Activated naive CD8-positive, alpha-beta T cell treated with anti-CD3 and anti-CD28 coated beads, Interleukin-2, amount 50 U/mL, for 24 hours (primary cell): ENCODE measurements at regions not wholly inside any gene's neighbourhood (a gene's known extent, or its start where the extent isn't known, plus 50 kb on each side); places are given as distances from the start of the nearest gene placed in this dataset.
"Not testable (repeated sequence)": the region's sequence is repeated elsewhere in the genome, so short reads cannot be mapped to it uniquely, and the experiment has no call there.

Experiments
- ATAC-seq: fragments of 150-1000 bp; cut with Tn5 transposase; one replicate; pipeline ENCODE4 v1.10.0; 2021
- DNase-seq: peaks from one replicate; pipeline ENCODE4 v3.0.0; 2021
- H3K27ac Mint-ChIP-seq: one replicate; pipeline ENCODE4 v1.8.0; 2021; ENCODE audit warnings: mild to moderate bottlenecking, mixed read lengths
- H3K27me3 Mint-ChIP-seq: one replicate; pipeline ENCODE4 v1.8.0; 2021; ENCODE audit warnings: mixed read lengths
- H3K36me3 Mint-ChIP-seq: one replicate; pipeline ENCODE4 v1.8.0; 2021; ENCODE audit warnings: low read depth, mixed read lengths
- H3K4me1 Mint-ChIP-seq: one replicate; pipeline ENCODE4 v1.8.0; 2021; ENCODE audit warnings: mixed read lengths
- H3K4me3 Mint-ChIP-seq: one replicate; pipeline ENCODE4 v1.8.0; 2021; ENCODE audit warnings: mild to moderate bottlenecking, moderate library complexity, mixed read lengths
- H3K9me3 Mint-ChIP-seq: one replicate; pipeline ENCODE4 v1.8.0; 2021; ENCODE audit warnings: mixed read lengths

DNA sequence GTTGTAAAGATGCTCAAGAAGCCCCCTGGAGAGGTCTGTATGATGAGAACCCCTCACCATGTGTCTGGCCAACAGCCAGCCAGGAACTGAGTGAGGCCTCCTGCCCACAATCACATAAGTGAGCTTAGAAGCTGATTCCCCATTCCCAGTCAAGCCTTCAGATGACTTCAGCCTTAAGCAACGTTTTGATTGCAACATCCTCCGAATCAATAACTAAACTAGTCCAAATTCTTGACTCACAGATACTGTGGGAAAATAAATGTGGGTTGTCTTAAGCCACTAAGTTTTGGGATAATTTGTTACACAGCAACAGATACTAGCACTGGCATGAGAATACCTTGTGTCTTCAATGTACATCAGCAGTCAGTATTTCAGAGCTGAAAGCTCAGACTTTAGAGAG is 54.5 kb upstream of the HS3ST4 start:
- H3K36me3 Mint-ChIP-seq, result no peaks in the 10 kb centered on the region
- H3K27ac Mint-ChIP-seq, result no peak overlapping the region
- DNase-seq (no peak), ATAC-seq (no peak)
- peaks cover 6% of the 10 kb centered on the region for H3K27me3 Mint-ChIP-seq
- H3K4me3 Mint-ChIP-seq, result no peak overlapping the region
- H3K4me1 Mint-ChIP-seq, result no peaks in the 10 kb centered on the region
- H3K9me3 Mint-ChIP-seq, result peaks cover 8% of the 10 kb centered on the region

- peaks cover 6% of the 10 kb centered on the region for H3K27me3 Mint-ChIP-seq
- H3K4me1 Mint-ChIP-seq, result no peaks in the 10 kb centered on the region
These were observed 55.1 kb upstream of the HS3ST4 start for GRCh38 chr16:25636662-25637061.

DNA sequence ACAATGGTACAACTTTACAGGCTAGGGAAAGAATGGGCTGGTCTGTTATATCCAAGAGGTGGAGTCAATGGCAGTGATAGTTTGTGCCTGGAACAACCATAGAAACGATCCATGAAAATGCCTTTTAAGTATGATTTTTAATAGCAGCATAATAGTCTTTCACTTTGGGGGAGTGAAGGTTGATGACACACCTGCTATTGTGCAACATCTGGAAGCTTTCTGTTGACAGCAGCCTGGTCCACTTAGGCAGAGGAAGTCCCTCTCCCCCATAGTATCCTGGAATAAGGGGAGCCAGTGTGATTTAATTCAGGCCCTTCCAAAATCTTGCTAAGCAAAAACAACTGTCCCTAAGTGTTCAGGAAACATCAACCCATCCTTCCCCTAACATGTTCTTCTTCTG is 56.3 kb upstream of the HS3ST4 start:
- Mint-ChIP-seq H3K9me3 (peaks cover 8% of the 10 kb centered on the region), H3K27me3 (peaks cover 6% of the 10 kb centered on the region), H3K36me3 (no peaks in the 10 kb centered on the region), H3K4me1 (no peaks in the 10 kb centered on the region), H3K27ac (no peak overlapping the region), H3K4me3 (no peak overlapping the region)
- DNase-seq (no peak), ATAC-seq (no peak)

More at GRCh38 chr16:25636662-25637061, 55.1 kb upstream of the HS3ST4 start:
- no peak overlapping the region for H3K4me3 Mint-ChIP-seq
- H3K36me3 Mint-ChIP-seq, result no peaks in the 10 kb centered on the region
- H3K27ac Mint-ChIP-seq, result no peak overlapping the region
- DNase-seq (no peak), ATAC-seq (no peak)
- H3K9me3 Mint-ChIP-seq, result peaks cover 8% of the 10 kb centered on the region

DNA sequence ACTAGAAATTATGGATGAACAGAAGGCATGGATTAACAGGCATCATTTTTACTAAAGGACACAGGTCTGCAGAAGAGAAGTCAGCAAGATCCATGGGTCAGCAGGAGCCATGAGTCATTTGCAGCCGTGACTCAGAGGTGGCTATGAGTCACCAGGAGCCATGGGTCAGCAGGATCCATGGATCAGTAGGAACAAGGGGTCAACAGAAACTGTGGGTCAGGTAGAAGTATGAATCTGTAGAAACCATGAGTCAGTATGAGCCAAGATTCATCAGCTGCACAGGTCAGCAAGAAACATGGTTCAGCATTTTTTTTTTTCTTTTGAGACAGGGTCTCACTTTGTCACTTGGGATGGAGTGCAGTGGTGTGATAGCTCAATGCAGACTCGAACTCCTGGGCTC is 58.2 kb upstream of the HS3ST4 start:
- Mint-ChIP-seq H3K4me3 (no peak overlapping the region), H3K4me1 (no peaks in the 10 kb centered on the region), H3K9me3 (peaks cover 9% of the 10 kb centered on the region), H3K27me3 (peaks cover 6% of the 10 kb centered on the region), H3K27ac (no peak overlapping the region), H3K36me3 (no peaks in the 10 kb centered on the region)
- DNase-seq (no peak), ATAC-seq (no peak)

- peaks cover 15% of the 10 kb centered on the region for H3K9me3 Mint-ChIP-seq
- no peak overlapping the region for H3K4me3 Mint-ChIP-seq
- no peaks in the 10 kb centered on the region for H3K4me1 Mint-ChIP-seq
- no peaks in the 10 kb centered on the region for H3K36me3 Mint-ChIP-seq
- DNase-seq (no peak), ATAC-seq (no peak)
- peaks cover 4% of the 10 kb centered on the region for H3K27me3 Mint-ChIP-seq
- H3K27ac Mint-ChIP-seq, result no peak overlapping the region
These were observed 63.0 kb upstream of the HS3ST4 start for GRCh38 chr16:25628766-25629165.

DNA sequence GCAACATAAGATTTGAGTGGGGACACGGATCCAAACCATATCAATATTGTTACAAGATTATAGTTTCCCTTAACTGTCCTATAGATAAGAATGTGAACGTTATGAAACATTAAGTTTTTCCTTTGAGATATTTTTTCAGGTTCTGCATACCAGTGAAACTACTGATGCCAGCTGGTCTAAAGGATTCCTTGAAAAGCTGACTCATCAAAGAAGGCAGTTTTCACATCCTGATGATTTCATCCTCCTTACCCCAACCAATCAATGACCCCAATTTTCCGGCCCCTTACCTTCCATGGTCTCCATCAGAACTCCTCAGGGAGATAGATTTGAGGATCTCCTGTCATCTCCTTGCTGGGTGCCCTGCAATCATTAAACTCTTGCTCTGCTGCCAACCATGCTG is 64.1 kb upstream of the HS3ST4 start:
- Mint-ChIP-seq H3K4me1 (no peaks in the 10 kb centered on the region), H3K4me3 (no peak overlapping the region), H3K9me3 (peaks cover 15% of the 10 kb centered on the region), H3K27ac (no peak overlapping the region), H3K27me3 (peaks cover 1% of the 10 kb centered on the region), H3K36me3 (no peaks in the 10 kb centered on the region)
- DNase-seq (no peak), ATAC-seq (no peak)

- no peak overlapping the region for H3K4me3 Mint-ChIP-seq
- H3K9me3 Mint-ChIP-seq, result peaks cover 15% of the 10 kb centered on the region
- ATAC-seq (no peak), DNase-seq (no peak)
- no peaks in the 10 kb centered on the region for H3K4me1 Mint-ChIP-seq
- H3K27ac Mint-ChIP-seq, result no peak overlapping the region
- no peaks in the 10 kb centered on the region for H3K27me3 Mint-ChIP-seq
- no peaks in the 10 kb centered on the region for H3K36me3 Mint-ChIP-seq
These were observed 65.6 kb upstream of the HS3ST4 start for GRCh38 chr16:25626172-25626571.

- H3K4me3 Mint-ChIP-seq, result no peak overlapping the region
These were observed 66.1 kb upstream of the HS3ST4 start for GRCh38 chr16:25625620-25626019.

DNA sequence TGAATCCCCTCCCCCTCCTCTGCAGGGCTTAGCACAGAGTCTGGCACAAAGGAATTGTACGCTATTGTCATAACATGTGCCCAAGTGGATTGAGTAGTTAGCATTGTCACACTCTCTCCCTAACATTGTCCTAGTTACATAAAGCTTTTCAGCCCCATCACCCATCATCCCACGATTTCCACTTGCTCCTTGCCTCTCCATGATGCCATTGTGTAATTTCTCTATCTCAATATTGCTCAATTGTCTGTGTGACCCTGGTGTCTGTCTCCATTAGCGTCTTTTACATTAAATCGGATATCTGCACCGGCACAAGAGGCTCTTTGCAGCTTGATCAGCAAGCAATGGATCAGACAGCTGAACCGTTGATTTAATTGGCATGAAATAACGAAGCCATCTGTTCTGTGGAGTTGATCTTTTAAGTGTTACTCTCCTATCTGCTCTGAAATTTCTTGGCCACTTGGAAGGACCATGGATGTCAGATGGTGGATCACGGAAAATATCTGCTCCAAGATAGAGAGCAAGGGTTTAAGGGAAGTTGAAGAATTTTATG is 77.0 kb upstream of the HS3ST4 start:
- Mint-ChIP-seq H3K9me3 (no peaks in the 10 kb centered on the region), H3K4me1 (no peaks in the 10 kb centered on the region), H3K27me3 (no peaks in the 10 kb centered on the region)

More at GRCh38 chr16:25625620-25626019, 66.1 kb upstream of the HS3ST4 start:
- Mint-ChIP-seq H3K4me1 (no peaks in the 10 kb centered on the region), H3K27ac (no peak overlapping the region), H3K36me3 (no peaks in the 10 kb centered on the region), H3K9me3 (peaks cover 15% of the 10 kb centered on the region), H3K27me3 (no peaks in the 10 kb centered on the region)
- ATAC-seq (no peak), DNase-seq (no peak)

DNA sequence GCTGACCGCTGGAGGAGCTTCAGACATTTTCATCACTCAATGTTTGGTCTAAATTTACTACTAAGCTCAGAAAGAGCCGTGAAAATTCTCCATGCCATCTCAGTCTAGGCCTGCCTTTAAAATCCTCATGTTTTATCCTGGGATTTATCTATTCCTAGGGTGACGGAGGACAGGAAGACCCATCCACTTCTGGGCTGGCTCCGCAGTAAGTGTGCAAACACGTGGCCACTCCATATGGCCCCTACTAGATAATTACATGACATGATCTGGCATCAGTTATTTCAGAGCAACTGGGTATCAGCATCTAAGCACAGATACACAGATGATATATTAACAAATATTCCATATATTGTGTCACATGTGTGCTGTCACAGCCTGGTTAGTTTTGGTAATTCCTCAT is 77.8 kb upstream of the HS3ST4 start:
- ATAC-seq, result no peak
- Mint-ChIP-seq H3K4me3 (no peak overlapping the region), H3K9me3 (no peaks in the 10 kb centered on the region), H3K4me1 (no peaks in the 10 kb centered on the region), H3K27ac (no peak overlapping the region), H3K27me3 (no peaks in the 10 kb centered on the region), H3K36me3 (no peaks in the 10 kb centered on the region)
- no peak for DNase-seq

More for the DNA sequence above, 77.0 kb upstream of the HS3ST4 start:
- no peak overlapping the region for H3K27ac Mint-ChIP-seq
- DNase-seq, result no peak
- no peaks in the 10 kb centered on the region for H3K36me3 Mint-ChIP-seq
- no peak overlapping the region for H3K4me3 Mint-ChIP-seq
- no peak for ATAC-seq

GRCh38 chr16:25608002-25608401 is 83.8 kb upstream of the HS3ST4 start:
- no peaks in the 10 kb centered on the region for H3K27me3 Mint-ChIP-seq
- ATAC-seq (no peak), DNase-seq (no peak)
- H3K27ac Mint-ChIP-seq, result no peak overlapping the region
- H3K9me3 Mint-ChIP-seq, result no peaks in the 10 kb centered on the region
- H3K36me3 Mint-ChIP-seq, result no peaks in the 10 kb centered on the region
- H3K4me1 Mint-ChIP-seq, result no peaks in the 10 kb centered on the region
- H3K4me3 Mint-ChIP-seq, result no peak overlapping the region

GRCh38 chr16:25606069-25606468 is 85.7 kb upstream of the HS3ST4 start:
- no peaks in the 10 kb centered on the region for H3K36me3 Mint-ChIP-seq
- ATAC-seq (no peak), DNase-seq (no peak)
- no peaks in the 10 kb centered on the region for H3K4me1 Mint-ChIP-seq
- H3K4me3 Mint-ChIP-seq, result no peak overlapping the region
- H3K27me3 Mint-ChIP-seq, result no peaks in the 10 kb centered on the region
- no peaks in the 10 kb centered on the region for H3K9me3 Mint-ChIP-seq
- H3K27ac Mint-ChIP-seq, result no peak overlapping the region

- ATAC-seq (no peak), DNase-seq (no peak)
- Mint-ChIP-seq H3K9me3 (no peaks in the 10 kb centered on the region), H3K4me1 (no peaks in the 10 kb centered on the region), H3K36me3 (no peaks in the 10 kb centered on the region), H3K27me3 (no peaks in the 10 kb centered on the region), H3K27ac (no peak overlapping the region), H3K4me3 (no peak overlapping the region)
These were observed 86.4 kb upstream of the HS3ST4 start for GRCh38 chr16:25605381-25605780.

DNA sequence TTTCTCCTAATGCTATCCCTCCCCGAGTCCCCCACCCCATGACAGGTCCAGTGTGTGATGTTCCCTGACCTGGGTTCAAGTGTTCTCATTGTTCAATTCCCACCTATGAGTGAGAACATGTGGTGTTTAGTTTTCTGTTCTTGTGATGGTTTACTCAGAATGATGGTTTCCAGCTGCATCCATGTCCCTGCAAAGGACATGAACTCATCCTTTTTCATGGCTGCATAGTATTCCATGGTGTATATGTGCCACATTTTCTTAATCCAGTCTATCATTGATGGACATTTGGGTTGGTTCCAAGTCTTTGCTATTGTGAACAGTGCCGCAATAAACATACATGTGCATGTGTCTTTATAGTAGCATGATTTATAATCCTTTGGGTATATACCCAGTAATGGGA is 90.5 kb upstream of the HS3ST4 start:
- not testable (repeated sequence) for H3K36me3 Mint-ChIP-seq, H3K9me3 Mint-ChIP-seq, H3K27me3 Mint-ChIP-seq, ATAC-seq, H3K4me3 Mint-ChIP-seq, H3K4me1 Mint-ChIP-seq, H3K27ac Mint-ChIP-seq, DNase-seq

- DNase-seq, result no peak
- H3K27ac Mint-ChIP-seq, result no peak overlapping the region
These were observed 95.6 kb upstream of the HS3ST4 start for GRCh38 chr16:25596194-25596593.

DNA sequence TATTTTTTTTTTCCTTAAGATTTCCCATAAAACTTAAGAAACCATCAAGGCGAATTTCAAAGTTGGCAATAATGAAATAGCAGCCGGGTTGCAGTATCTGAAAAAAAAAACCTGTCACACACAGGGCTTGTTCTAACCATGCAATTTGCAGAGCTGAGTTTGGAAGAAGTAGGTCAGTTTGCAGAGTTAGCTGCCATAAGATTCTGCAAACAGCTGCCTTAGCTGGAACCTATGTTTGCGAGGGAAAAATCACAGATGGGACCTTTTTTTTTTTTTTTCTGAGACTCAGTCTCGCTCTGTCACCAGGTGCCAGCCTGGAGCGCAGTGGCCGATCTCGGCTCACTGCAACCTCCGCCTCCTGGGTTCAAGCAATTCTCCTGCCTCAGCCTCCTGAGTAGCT is 98.5 kb upstream of the HS3ST4 start:
- Mint-ChIP-seq H3K27ac (no peak overlapping the region), H3K36me3 (no peaks in the 10 kb centered on the region), H3K4me3 (no peak overlapping the region), H3K4me1 (no peaks in the 10 kb centered on the region), H3K9me3 (no peaks in the 10 kb centered on the region), H3K27me3 (peaks cover 1% of the 10 kb centered on the region)
- DNase-seq, result no peak
- no peak for ATAC-seq

More at GRCh38 chr16:25596194-25596593, 95.6 kb upstream of the HS3ST4 start:
- H3K27me3 Mint-ChIP-seq, result peaks cover 1% of the 10 kb centered on the region
- no peaks in the 10 kb centered on the region for H3K4me1 Mint-ChIP-seq
- H3K36me3 Mint-ChIP-seq, result no peaks in the 10 kb centered on the region
- H3K4me3 Mint-ChIP-seq, result no peak overlapping the region
- no peaks in the 10 kb centered on the region for H3K9me3 Mint-ChIP-seq
- no peak for ATAC-seq
